ENCODE measurements at regions not wholly inside any gene's neighbourhood (a gene's known extent, or its start where the extent isn't known, plus 50 kb on each side); places are given as distances from the start of the nearest gene placed in this dataset.

DNA sequence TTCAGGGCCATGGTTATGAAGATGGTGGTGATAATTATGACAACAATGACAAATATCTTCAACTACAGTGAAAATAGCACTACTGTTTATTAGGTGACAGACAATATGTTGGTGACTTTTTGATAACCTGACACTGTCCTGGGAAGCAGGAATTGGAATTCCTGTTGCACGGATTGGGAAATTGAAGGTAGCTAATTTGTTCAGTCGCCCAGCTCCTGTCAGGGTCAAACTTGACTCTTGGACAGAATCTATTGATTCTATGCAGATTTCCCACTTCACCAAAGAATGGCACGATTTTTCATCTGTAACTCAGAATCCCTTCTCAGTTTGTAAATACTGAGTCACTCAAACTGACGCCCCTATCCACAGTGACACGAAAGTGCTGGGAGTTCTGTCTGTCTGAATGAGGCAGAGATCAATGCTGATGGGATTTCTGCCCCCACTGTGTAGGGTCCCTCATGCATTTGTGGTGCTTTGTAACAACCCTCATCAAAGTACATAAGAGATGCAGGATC lies 779.5 kb upstream of the ID2 start:
- Histone ChIP-seq H3K4me3 (ENCODE audit: low read length) (no peak overlapping the region), H3K9me3 (ENCODE audit: low read length) (no peaks in the 10 kb centered on the region), H3K9ac (ENCODE audit: low read length) (no peak overlapping the region), H3K79me2 (replicated peaks; ENCODE audit: insufficient read depth, low read length) (no peaks in the 10 kb centered on the region), H3K27ac (ENCODE audit: low read length) (no peak overlapping the region), H4K20me1 (ENCODE audit: insufficient read depth) (no peaks in the 10 kb centered on the region), H3K9me2 (ENCODE audit: insufficient read depth, low read length) (no peaks in the 10 kb centered on the region), H3K36me3 (ENCODE audit: insufficient read depth, low read length) (no peaks in the 10 kb centered on the region), H2AFZ (ENCODE audit: low read depth, low read length) (no peak overlapping the region), H3K4me2 (ENCODE audit: low read length) (no peak overlapping the region), H3F3A (ENCODE audit: insufficient read depth, low read length, poor library complexity, severe bottlenecking) (no peaks in the 10 kb centered on the region), H3K27me3 (ENCODE audit: insufficient read depth, low read depth, low read length) (no peaks in the 10 kb centered on the region)
- TF ChIP-seq RAD21 (conservative IDR thresholded peaks at IDR 0.05) (no peak), EP300 (conservative IDR thresholded peaks at IDR 0.05; ENCODE audit: poor library complexity, severe bottlenecking) (no peak), EZH2 (IDR thresholded peaks at IDR 0.05; ENCODE audit: borderline replicate concordance, insufficient read depth, low read length, poor library complexity, severe bottlenecking) (no peak), TAF1 (IDR thresholded peaks at IDR 0.05; ENCODE audit: low read depth) (no peak), MXI1 (conservative IDR thresholded peaks at IDR 0.05; ENCODE audit: poor library complexity, severe bottlenecking) (no peak), POLR2AphosphoS5 (IDR thresholded peaks at IDR 0.05) (no peak), REST (IDR thresholded peaks at IDR 0.05; ENCODE audit: borderline replicate concordance) (no peak), CTCF (IDR thresholded peaks at IDR 0.05; ENCODE audit: poor library complexity, severe bottlenecking) (no peak), SMC3 (conservative IDR thresholded peaks at IDR 0.05; ENCODE audit: poor library complexity) (no peak)

DNA sequence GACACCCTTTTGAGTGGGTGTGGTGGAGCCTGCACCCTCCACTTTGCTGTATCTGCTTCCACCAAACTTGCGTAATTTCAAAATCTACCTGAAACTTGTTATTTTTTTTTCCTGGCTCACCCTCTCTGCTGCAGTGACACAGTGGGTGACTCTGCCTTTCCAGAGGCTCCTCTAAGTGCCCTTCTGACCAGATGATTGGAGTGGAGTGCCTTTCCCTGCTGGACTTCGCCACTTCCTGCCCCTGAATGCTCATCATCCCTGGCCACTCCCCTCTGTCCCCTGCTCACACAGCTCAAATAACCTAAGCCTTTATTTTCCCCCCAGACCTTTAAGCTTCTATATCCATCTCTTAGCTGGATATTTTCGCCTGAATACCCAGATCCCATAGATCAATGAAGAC lies 777.5 kb upstream of the ID2 start:
- H3K27ac ChIP-seq (ENCODE audit: low read length): no peak overlapping the region
- no peaks in the 10 kb centered on the region for H3F3A ChIP-seq (ENCODE audit: insufficient read depth, low read length, poor library complexity, severe bottlenecking)
- H2AFZ ChIP-seq (ENCODE audit: low read depth, low read length): no peak overlapping the region
- no peak overlapping the region for H3K4me3 ChIP-seq (ENCODE audit: low read length)
- no peak overlapping the region for H3K9ac ChIP-seq (ENCODE audit: low read length)
- no peaks in the 10 kb centered on the region for H3K36me3 ChIP-seq (ENCODE audit: insufficient read depth, low read length)
- no peaks in the 10 kb centered on the region for H3K9me2 ChIP-seq (ENCODE audit: insufficient read depth, low read length)
- no peaks in the 10 kb centered on the region for H3K27me3 ChIP-seq (ENCODE audit: insufficient read depth, low read depth, low read length)
- H3K79me2 ChIP-seq (replicated peaks; ENCODE audit: insufficient read depth, low read length): no peaks in the 10 kb centered on the region
- no peak overlapping the region for H3K4me2 ChIP-seq (ENCODE audit: low read length)
- no peak for TF ChIP-seq EP300 (conservative IDR thresholded peaks at IDR 0.05; ENCODE audit: poor library complexity, severe bottlenecking)
- TF ChIP-seq TAF1 (IDR thresholded peaks at IDR 0.05; ENCODE audit: low read depth): no peak
- TF ChIP-seq RAD21 (conservative IDR thresholded peaks at IDR 0.05): no peak
- no peak for TF ChIP-seq REST (IDR thresholded peaks at IDR 0.05; ENCODE audit: borderline replicate concordance)
- no peak for TF ChIP-seq CTCF (IDR thresholded peaks at IDR 0.05; ENCODE audit: poor library complexity, severe bottlenecking)
- no peak for TF ChIP-seq EZH2 (IDR thresholded peaks at IDR 0.05; ENCODE audit: borderline replicate concordance, insufficient read depth, low read length, poor library complexity, severe bottlenecking)
- no peak for TF ChIP-seq MXI1 (conservative IDR thresholded peaks at IDR 0.05; ENCODE audit: poor library complexity, severe bottlenecking)
- no peak for TF ChIP-seq POLR2AphosphoS5 (IDR thresholded peaks at IDR 0.05)
- TF ChIP-seq SMC3 (conservative IDR thresholded peaks at IDR 0.05; ENCODE audit: poor library complexity): no peak
- H4K20me1 ChIP-seq (ENCODE audit: insufficient read depth): no peaks in the 10 kb centered on the region
- H3K9me3 ChIP-seq (ENCODE audit: low read length): no peaks in the 10 kb centered on the region

Measured in neural cell (in vitro differentiated cells).